Peyer's patch (tissue), 4 donors: ENCODE measurements at regions not wholly inside any gene's neighbourhood (a gene's known extent, or its start where the extent isn't known, plus 50 kb on each side); places are given as distances from the start of the nearest gene placed in this dataset.
"Not testable (repeated sequence)": the region's sequence is repeated elsewhere in the genome, so short reads cannot be mapped to it uniquely, and the experiment has no call there.

Experiments
- DNase-seq, 3 donors: peaks; one replicate each; pipeline ENCODE4 v3.0.0-alpha.2; 2017 to 2019
- H3K27ac ChIP-seq, 4 donors: fragments of 200-600 bp; sonication (generic); one replicate each; pipeline ENCODE4 v1.5.1; 2016 to 2019
- H3K27me3 ChIP-seq, 2 donors: fragments of 200-600 bp; sonication (generic); one replicate each; pipeline ENCODE4 v1.5.1; 2019
- H3K36me3 ChIP-seq, 3 donors: fragments of 200-600 bp; sonication (generic); one replicate each; pipeline ENCODE4 v1.5.1; 2016 to 2019
- H3K4me1 ChIP-seq, 4 donors: fragments of 200-600 bp; sonication (generic); one replicate each; pipeline ENCODE4 v1.5.1; 2016 to 2019
- H3K4me3 ChIP-seq, 4 donors: fragments of 200-600 bp; sonication (generic); 1 replicate in 3 of 4; 2 replicates in 1 of 4; pipeline ENCODE4 v1.5.1; 2016 to 2019; ENCODE audit warnings: mild to moderate bottlenecking in 1 of 4
- H3K9me3 ChIP-seq, 4 donors: fragments of 200-600 bp; sonication (generic); one replicate each; pipeline ENCODE4 v1.5.1; 2016 to 2019; ENCODE audit warnings: mild to moderate bottlenecking in 1 of 4
- CTCF ChIP-seq, 6 experiments: fragments of 450-650 bp in 4 of 6; fragments of 200-600 bp in 2 of 6; sonication (generic) in 1 of 6; IDR thresholded peaks; one replicate each; pipeline ENCODE4 v1.5.1; 2017 to 2019; ENCODE audit warnings: antibody characterized with exemption in 6 of 6, mild to moderate bottlenecking in 3 of 6, moderate library complexity in 1 of 6
- POLR2A ChIP-seq, 2 donors: fragments of 450-650 bp; IDR thresholded peaks; one replicate each; pipeline ENCODE4 v1.5.1; 2017; ENCODE audit warnings: antibody characterized with exemption in 2 of 2, mild to moderate bottlenecking in 2 of 2, moderate library complexity in 2 of 2

GRCh38 chr1:112817555-112818373 lies 102.6 kb upstream of the PPM1J start:
- no peak for DNase-seq
- Histone ChIP-seq H3K27ac (no peak overlapping the region), H3K4me3 (no peak overlapping the region), H3K4me1 (no peaks in the 10 kb centered on the region), H3K36me3 (no peaks in the 10 kb centered on the region), H3K9me3 (no peaks in the 10 kb centered on the region), H3K27me3 (no peaks in the 10 kb centered on the region)
- no peak for TF ChIP-seq POLR2A (IDR thresholded peaks at IDR 0.05)
- no peak for TF ChIP-seq CTCF (IDR thresholded peaks at IDR 0.05)

GRCh38 chr1:112815376-112815775 lies 100.2 kb upstream of the PPM1J start:
- Histone ChIP-seq H3K9me3 (no peaks in the 10 kb centered on the region), H3K4me3 (no peak overlapping the region), H3K4me1 (no peaks in the 10 kb centered on the region), H3K27me3 (no peaks in the 10 kb centered on the region), H3K27ac (no peak overlapping the region), H3K36me3 (no peaks in the 10 kb centered on the region)
- DNase-seq, result no peak
- TF ChIP-seq POLR2A (IDR thresholded peaks at IDR 0.05) (no peak), CTCF (IDR thresholded peaks at IDR 0.05) (no peak)

GRCh38 chr1:112814645-112815044 lies 99.5 kb upstream of the PPM1J start:
- not testable (repeated sequence) for H3K27ac ChIP-seq, H3K4me3 ChIP-seq, H3K9me3 ChIP-seq, H3K36me3 ChIP-seq, H3K27me3 ChIP-seq, H3K4me1 ChIP-seq, DNase-seq

- peak; percentile 49 to 86 (median 86) for DNase-seq
- Histone ChIP-seq H3K9me3 (no peaks in the 10 kb centered on the region), H3K36me3 (no peaks in the 10 kb centered on the region), H3K27ac (no peak overlapping the region), H3K4me3 (no peak overlapping the region), H3K27me3 (no peaks in the 10 kb centered on the region), H3K4me1 (no peaks in the 10 kb centered on the region)
- TF ChIP-seq POLR2A (IDR thresholded peaks at IDR 0.05), result no peak
- peak; percentile 6 to 80 (median 78) for TF ChIP-seq CTCF (IDR thresholded peaks at IDR 0.05)
Measured at GRCh38 chr1:112808861-112809684, 93.9 kb upstream of the PPM1J start.

- Histone ChIP-seq H3K27ac (no peak overlapping the region), H3K36me3 (no peaks in the 10 kb centered on the region), H3K9me3 (no peaks in the 10 kb centered on the region), H3K4me3 (no peak overlapping the region), H3K4me1 (no peaks in the 10 kb centered on the region), H3K27me3 (no peaks in the 10 kb centered on the region)
- no peak for DNase-seq
- TF ChIP-seq CTCF (IDR thresholded peaks at IDR 0.05), result no peak
- TF ChIP-seq POLR2A (IDR thresholded peaks at IDR 0.05), result no peak
Measured at GRCh38 chr1:112807999-112808398, 92.9 kb upstream of the PPM1J start.

GRCh38 chr1:112807117-112807516 lies 92.0 kb upstream of the PPM1J start:
- no peak for DNase-seq
- no peaks in the 10 kb centered on the region for H3K36me3 ChIP-seq
- no peaks in the 10 kb centered on the region for H3K9me3 ChIP-seq
- H3K27ac ChIP-seq, result no peak overlapping the region
- H3K4me1 ChIP-seq, result no peaks in the 10 kb centered on the region
- TF ChIP-seq CTCF (IDR thresholded peaks at IDR 0.05), result no peak
- no peak for TF ChIP-seq POLR2A (IDR thresholded peaks at IDR 0.05)
- no peaks in the 10 kb centered on the region for H3K27me3 ChIP-seq
- no peak overlapping the region for H3K4me3 ChIP-seq
